Bone marrow (tissue), 2 donors: ENCODE measurements at regions not wholly inside any gene's neighbourhood (a gene's known extent, or its start where the extent isn't known, plus 50 kb on each side); places are given as distances from the start of the nearest gene placed in this dataset.
"Not testable (repeated sequence)": the region's sequence is repeated elsewhere in the genome, so short reads cannot be mapped to it uniquely, and the experiment has no call there.

Experiments
- DNase-seq, 2 donors: peaks; one replicate each; lab custom pipeline; 2025; lab: John Stamatoyannopoulos, UW

DNA sequence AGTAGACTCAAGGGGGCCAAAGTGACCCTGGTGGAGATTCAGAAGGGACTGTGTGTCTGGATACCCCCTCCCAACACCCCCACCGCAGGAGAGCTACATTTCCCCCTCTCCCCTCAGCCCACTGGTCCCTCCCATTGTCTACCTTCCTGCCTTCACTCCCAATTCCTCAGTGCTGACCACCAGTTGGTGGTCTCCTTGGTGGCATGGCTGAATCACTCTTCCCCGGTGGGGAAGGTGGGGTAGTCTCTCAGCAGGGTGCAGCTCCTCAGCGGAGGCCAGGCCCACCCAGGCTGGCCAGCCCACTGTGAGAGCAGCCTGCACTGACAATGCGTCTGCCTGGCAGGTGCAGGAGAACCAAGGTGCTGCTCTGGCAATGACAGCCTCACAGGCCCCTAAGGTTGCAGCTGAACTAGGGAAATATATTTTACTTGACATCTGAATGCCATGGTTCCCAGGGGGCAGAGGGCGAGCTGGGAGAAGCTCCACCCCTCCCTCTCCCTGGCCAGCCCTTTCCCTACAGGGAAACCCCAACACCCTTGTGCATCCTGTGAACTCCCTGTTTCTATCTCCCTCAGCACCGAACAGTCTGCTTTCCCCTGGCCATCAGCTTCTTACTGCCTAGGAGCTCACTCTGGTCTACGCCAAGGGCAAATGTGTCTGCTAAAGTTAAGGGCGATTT, 62.6 kb upstream of the PAX8 start:
- DNase-seq: no peak

DNA sequence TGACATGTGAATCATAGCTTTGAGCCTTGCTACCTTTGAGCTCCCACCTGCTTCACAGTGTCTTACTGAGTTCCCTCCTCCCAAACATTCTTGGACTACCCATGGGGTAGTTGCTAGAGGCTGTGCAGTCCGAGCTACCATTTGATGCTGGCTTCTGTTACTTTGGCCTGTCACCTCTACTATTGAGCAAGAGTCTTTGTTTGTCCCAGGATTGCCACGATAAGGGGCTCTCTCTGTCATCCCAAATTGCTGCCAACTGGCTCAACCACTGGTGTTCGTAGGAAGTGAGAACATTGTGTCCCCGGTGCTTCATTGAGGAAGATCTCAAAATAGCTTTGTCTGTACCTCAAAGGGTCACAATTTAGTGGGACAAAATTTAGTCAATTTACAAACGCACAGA, 59.1 kb upstream of the PAX8 start:
- no peak for DNase-seq

DNA sequence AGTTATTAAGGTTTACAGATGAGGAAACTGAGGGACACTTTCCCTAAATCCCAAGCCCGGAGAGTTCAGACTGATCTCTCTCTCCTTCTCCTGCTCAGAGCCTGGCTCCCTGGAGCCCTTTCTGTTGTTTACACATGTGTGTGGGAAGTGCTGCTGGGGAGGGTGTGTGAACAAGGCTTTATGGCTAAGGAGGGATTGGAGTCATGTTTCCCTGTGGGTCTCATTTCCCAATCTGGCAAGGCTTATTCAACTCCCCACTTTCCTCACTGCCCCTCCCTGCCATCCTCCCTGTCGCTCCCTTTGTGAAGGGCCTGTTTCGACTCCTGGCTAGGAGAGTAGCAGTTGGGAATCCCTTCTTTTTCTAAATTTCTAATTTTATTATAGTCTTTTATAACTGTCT, 57.3 kb upstream of the PAX8 start:
- DNase-seq: not testable (repeated sequence)

DNA sequence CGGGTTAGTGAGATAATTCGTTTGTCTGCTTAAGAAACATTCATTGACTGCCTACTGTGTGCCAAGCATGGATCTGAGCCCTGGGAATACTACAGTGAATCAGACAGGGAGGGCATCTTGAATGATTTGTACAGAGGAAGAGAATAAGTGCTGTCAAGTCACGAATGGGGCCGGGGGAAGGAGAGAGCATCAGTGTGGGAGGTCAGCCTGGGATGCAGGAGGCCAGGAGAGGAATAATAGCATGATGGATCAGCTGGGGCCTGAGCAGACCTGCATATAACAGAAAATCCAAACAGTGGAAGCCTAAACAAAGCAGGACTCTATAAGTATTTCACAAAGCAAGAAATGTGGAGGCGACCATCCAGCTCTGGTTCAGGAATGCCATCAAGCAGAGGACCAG, 55.4 kb upstream of the PAX8 start:
- DNase-seq: no peak

DNA sequence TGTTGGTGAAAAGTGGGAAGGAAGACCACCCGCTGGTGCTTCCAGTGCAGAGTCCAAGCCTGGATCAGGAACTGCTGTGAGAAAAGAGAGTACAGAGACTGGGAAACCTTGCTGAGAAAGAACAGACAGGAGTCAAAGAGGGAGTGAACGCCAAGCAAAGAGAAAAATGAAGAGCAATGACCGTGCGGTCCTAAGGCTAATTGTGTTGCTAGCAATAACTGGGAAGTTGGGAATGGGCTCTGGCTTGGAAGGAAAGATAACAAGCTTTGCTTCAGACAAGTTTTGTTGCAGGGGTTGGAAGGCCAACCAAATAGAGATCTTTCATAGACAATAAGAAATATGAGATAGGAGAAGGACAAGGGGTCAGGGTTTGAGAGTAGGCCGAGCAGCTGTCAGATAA, 55.0 kb upstream of the PAX8 start:
- not testable (repeated sequence) for DNase-seq

DNA sequence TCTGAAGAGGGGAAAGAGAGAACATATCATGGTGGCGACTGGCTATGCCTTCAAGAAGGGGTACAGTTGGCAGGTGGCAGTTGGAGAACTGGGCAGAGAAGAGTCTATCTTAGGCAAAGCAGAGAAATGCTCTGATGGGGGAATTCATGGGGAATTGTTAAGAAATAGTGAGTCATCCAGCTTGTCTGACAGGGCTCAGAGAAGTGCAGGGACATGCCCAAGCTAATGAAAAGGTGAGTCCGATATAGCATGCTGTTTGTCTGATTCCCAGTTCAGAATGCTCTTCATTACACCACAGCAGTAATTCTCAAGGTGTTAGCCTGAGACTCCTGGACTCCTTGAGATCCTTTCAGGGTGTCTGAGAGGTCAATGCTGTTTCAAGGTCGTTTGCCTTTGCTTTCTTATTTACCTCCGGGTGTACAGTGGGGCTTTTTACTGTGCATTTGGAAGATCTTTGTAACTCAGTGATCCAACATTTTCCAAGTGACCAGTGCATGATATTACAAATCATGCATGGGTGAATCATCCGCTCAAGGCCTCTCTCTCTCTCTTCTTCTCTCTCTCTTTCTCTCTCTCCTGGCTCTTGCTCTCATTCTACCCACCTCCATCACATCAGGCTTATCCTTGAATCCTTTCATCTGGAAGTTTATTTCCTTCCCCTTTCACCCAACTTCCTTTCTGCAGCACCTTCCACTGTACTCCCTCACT, 51.5 kb upstream of the PAX8 start:
- DNase-seq: not testable (repeated sequence)

DNA sequence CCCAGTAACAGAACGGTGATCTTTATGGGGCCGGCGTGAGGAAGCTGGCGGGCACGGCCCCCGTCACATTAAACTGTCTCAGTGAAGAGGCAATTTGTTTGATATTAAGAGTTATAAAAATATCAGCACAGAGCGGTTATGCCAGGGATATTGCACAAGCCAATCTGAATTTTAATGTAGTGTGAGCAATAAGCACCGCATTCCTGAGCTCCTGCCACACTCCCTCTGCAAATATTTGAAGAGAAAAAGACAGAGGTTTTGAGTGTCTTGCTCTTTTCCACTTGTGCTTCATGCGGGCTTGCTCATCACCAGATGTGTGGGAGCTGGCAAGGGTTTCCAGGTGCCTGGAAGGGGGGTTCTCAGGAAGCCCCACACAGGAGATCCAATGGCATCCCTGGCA, 50.3 kb upstream of the PAX8 start:
- DNase-seq: not testable (repeated sequence)

DNA sequence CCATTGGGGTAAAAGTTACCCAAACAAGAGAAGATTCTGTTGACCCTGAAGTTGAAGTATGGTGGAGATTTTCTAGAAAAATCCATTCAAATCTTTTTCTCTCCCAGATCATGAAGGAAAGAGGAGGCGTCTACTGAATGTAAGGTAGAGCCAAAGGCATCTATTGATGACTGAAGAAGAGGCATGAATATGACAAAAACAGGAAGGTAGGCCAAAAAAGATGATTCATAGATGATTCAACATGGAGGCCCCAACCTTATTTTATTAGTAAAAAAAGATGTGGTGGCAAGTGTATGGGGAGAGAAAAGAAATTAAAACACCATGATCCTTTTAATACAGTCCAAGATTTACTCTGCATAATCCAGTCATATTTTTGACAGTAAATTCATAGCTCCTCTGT, 49.9 kb upstream of the PAX8 start:
- not testable (repeated sequence) for DNase-seq
